GM18867 (cell line): ENCODE measurements at regions not wholly inside any gene's neighbourhood (a gene's known extent, or its start where the extent isn't known, plus 50 kb on each side); places are given as distances from the start of the nearest gene placed in this dataset.
A peak's percentile ranks its signal among the peaks of the same experiment; 100 is the strongest.

Experiments used
- ATAC-seq: cut with Tn5 transposase; IDR thresholded peaks from one replicate; pipeline ENCODE4 v1.9.1; 2021; ENCODE audit warnings: mild to moderate bottlenecking, moderate library complexity; ENCODE audit not compliant: unreplicated experiment

DNA sequence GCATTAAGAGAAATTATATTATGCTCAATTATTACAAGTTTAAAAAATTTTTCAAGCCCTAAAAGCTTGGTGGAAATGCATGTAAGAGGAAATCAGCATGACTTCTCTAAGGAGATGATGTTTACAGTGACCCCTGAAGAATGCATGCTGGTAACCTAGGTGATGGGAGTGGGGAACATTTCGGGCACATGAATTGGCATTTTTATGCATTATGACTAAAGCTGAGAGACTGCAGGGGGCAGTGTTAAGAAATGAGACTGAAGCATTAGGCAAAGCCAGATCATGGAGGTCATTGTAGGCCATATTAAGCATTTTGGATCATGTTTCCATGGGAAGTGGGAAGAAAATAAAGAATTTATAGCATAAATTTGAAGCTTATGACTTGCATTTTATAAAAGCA, 421.3 kb downstream of the FAT4 start:
- ATAC-seq = no peak

- no peak for ATAC-seq
These were observed 425.0 kb downstream of the FAT4 start for GRCh38 chr4:125739760-125740159.

GRCh38 chr4:125741825-125742452, 427.2 kb downstream of the FAT4 start:
- ATAC-seq = peak; percentile 51

GRCh38 chr4:125744891-125745364, 430.2 kb downstream of the FAT4 start:
- ATAC-seq = no peak

GRCh38 chr4:125749354-125749753, 434.6 kb downstream of the FAT4 start:
- no peak for ATAC-seq

DNA sequence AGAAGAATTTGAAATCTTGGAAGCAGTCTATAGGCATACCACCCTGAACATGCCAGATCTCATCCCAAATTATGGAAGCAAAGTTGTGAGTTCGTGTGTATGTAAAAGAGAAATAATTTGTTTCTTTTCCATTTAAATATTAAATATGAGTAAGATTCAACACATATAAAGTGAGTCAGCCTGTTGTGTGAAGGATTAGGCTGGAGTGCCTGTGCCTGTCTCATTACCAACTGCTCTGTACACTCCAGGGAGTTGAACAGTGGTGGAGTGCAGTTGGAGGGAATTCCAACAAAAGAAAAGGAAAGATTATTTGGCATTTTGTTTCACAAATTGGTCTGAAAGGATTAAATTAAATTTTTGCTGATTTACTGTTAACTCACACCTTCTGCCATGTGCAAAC, 435.6 kb downstream of the FAT4 start:
- no peak for ATAC-seq

DNA sequence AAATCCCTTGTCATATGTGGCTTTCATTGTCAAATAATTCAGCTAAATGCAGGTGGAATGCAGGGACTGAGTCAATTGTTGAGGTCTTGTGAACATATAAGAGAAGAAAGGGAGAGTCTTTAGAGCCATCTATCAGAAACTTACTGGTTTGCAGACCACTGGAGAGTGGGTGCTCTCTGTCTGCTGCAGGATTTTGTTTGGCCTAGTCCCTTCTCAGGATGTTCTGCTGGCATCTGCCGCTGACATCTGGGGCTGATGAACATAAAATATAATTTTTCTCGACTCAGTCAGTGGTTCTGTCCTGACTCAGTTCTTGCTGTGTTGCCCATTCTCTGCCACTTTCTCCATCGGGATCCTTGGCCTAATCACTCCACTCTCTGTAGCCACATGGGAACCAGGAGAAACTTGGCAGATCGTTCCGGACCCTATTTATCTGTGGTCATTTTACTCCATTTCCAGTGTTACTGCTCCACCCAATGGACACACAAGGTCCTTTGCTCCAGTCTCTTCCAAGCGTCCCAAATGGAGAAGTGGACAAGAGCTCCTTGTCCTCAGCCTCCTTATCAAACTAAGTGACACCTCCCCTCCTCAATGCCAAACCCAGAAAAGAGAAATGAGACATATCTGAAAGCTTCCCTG, 436.2 kb downstream of the FAT4 start:
- ATAC-seq = no peak

GRCh38 chr4:125758438-125758837, 443.7 kb downstream of the FAT4 start:
- no peak for ATAC-seq

DNA sequence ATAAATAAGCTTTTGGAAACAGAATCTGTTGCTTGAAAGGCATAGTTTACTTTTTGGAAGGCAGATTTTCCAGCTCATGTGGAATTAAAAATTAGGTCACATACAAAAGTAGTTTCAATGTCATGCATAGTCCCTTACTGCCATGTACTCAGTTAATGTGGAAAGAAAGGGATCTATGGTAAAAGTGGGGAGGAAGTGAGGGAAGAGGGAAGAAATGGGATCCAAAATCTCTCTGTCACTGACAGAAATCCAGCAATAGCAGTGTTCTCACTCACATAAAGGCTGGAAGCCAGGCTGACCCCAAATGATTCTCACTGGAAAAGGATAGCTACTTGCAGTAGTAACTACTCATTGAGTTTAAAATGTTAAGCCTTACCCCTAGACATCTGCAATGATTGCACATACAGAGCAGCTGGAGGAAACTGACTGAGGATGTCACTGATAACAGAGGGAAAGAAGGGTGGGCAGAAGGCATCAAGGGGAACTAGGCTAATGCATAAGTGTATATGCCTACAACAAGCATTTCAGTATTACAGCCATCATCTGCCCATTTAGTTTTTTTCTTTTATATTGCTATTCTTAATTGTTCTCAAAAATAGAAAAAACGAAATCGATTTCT, 445.6 kb downstream of the FAT4 start:
- ATAC-seq = peak; percentile 32

GRCh38 chr4:125760956-125761355, 446.2 kb downstream of the FAT4 start:
- peak; percentile 47 for ATAC-seq

- ATAC-seq = no peak
These were observed 447.8 kb downstream of the FAT4 start for GRCh38 chr4:125762537-125762936.

DNA sequence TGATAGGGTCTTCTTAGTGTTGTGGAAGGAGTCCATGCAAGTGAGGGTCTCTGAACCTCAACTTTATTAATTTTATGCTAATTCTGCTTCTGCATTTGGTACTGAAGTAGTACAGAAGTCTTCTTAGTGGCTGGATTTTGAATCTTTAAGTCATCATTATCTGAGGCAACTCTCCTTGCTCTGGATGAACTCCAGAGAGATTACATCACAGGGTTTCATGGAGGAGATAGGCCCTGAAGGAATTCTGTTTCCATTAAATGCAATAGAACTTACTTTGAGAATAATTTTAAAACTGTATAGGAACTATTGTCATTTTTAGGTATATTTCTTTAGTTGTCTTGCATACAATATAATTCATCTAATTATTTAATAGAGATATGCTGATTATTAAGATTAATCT, 451.2 kb downstream of the FAT4 start:
- ATAC-seq = no peak

DNA sequence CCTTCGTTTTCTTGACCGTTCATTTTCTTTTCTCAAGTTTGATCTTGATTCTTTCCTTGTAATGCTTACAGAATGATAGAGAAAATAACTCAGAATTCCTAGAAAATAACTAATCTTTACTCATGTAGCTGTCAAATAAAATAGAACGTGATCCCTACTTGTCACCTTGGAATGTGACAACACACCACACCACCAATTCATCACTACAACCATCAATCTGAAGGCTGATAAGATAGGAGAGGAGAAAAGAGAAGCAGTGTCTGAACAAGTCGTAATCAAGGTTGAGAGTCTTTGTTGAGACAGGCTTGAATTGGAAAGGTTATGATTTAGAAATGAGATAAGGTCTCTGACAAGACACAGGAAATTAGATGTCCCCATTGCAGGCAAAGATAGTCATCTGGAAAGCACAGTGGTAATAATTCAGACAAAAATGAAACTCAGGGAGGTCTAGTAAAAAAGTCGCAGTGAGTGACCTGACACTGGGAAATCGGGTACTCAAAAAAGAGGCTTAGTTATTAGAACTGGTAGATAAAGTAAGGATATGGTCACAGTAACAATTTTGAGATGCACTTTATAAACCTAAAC, 456.2 kb downstream of the FAT4 start:
- ATAC-seq = peak; percentile 32

- ATAC-seq = no peak
These were observed 457.9 kb downstream of the FAT4 start for GRCh38 chr4:125772680-125773079.

GRCh38 chr4:125773502-125773901, 458.7 kb downstream of the FAT4 start:
- ATAC-seq = no peak

GRCh38 chr4:125773931-125774330, 459.2 kb downstream of the FAT4 start:
- ATAC-seq = no peak

DNA sequence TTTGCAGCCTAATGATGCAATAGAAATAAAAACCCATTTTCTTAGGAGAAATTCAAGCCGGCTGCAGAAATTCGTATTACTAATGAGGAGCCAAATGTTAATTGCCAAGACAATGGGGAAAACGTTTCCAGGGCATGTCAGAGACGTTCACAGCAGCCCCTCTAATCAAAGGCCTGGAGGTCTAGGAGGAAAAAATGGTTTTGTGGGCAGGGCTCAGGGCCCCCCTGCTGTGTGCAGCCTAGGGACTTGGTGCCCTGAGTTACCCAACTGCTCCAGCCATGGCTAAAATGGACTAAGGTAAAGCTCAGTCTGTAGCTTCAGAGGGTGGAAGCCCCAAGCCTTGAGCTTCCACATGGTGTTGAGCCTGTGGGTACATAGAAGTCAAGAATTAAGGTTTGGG, 461.4 kb downstream of the FAT4 start:
- no peak for ATAC-seq

DNA sequence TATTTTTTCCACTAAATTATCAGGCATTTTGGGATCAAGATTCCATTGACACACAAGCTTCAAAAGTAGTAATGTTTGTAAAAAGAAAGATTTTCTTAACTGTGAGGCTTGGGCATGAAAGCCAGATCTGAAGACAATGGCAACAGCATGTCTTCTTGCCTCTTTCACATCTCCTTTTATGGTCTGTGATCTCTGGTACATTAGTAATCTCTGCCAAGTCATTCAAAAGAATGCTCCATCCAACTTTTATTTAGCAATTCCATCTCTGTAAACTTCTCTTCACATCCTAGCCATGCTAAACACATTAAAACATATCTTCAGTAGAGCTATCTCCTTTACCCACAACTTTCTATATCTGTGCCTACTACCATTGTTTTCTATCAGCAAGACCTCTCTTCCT, 465.4 kb downstream of the FAT4 start:
- ATAC-seq = no peak

DNA sequence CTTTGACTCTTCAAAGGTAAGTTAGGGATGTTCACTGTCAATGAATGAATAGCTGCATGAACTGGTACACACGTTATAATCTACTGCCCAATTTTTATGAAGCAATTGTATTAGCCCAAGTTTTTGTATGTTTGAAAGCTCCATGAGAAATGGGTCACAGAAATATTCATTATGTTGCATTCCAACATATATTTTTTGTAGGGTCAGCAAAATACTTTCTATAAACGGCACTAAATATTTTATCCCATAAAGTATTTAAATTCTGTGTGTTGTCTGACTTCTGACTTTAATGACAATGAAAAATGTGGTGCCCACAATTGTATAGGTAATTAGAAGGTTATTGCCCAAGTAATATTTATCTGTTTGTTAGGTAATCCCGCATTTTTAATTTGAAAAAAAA, 466.0 kb downstream of the FAT4 start:
- ATAC-seq = no peak

GRCh38 chr4:125781651-125782050, 466.9 kb downstream of the FAT4 start:
- ATAC-seq = no peak

DNA sequence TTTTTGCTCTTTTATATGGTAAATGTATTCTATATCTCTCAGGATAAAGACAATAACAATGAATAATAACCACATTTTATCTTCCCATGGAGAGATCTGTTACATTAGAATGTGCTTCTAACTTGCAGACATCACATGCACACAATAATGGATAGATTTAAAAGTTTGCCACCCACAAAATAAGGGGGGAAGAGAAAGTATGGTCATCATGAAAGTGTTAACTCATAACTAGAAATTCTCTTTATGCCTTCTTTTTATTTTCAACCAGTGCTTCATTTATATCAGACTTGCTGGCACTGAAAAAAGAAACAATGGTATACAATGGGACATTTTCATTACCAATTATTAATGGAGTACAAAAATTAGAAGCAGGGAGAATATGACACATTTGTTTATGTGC, 470.0 kb downstream of the FAT4 start:
- no peak for ATAC-seq

GRCh38 chr4:125787707-125788106, 473.0 kb downstream of the FAT4 start:
- ATAC-seq = no peak
